Ishikawa (cell line): ENCODE measurements at regions not wholly inside any gene's neighbourhood (a gene's known extent, or its start where the extent isn't known, plus 50 kb on each side); places are given as distances from the start of the nearest gene placed in this dataset.

Experiments
- CEBPB ChIP-seq: IDR thresholded peaks from 2 replicates; pipeline ENCODE4 v1.6.1; 2012
- CREB1 ChIP-seq: IDR thresholded peaks from 2 replicates; pipeline ENCODE4 v1.6.1; 2012; ENCODE audit warnings: low read depth
- EGR1 ChIP-seq: IDR thresholded peaks from 2 replicates; pipeline ENCODE4 v1.6.1; 2012
- EP300 ChIP-seq: IDR thresholded peaks from 2 replicates; pipeline ENCODE4 v1.6.1; 2012; ENCODE audit warnings: borderline replicate concordance
- FOXM1 ChIP-seq: IDR thresholded peaks from 2 replicates; pipeline ENCODE4 v1.6.1; 2012; ENCODE audit warnings: low read depth, borderline replicate concordance
- MAX ChIP-seq: IDR thresholded peaks from 2 replicates; pipeline ENCODE4 v1.6.1; 2012
- NFIC ChIP-seq: IDR thresholded peaks from 2 replicates; pipeline ENCODE4 v1.6.1; 2012
- RAD21 ChIP-seq: IDR thresholded peaks from 2 replicates; pipeline ENCODE4 v1.6.1; 2012; ENCODE audit warnings: low read depth
- TAF1 ChIP-seq: IDR thresholded peaks from 2 replicates; pipeline ENCODE4 v1.6.1; 2012; ENCODE audit warnings: low read depth, mild to moderate bottlenecking
- TCF12 ChIP-seq: IDR thresholded peaks from 2 replicates; pipeline ENCODE4 v1.6.1; 2012; ENCODE audit warnings: low read depth
- TEAD4 ChIP-seq: IDR thresholded peaks from 2 replicates; pipeline ENCODE4 v1.6.1; 2012
- YY1 ChIP-seq: IDR thresholded peaks from 2 replicates; pipeline ENCODE4 v1.6.1; 2012; ENCODE audit warnings: low read depth
- ZBTB7A ChIP-seq: IDR thresholded peaks from 2 replicates; pipeline ENCODE4 v1.6.1; 2012; ENCODE audit warnings: low read depth
- TF ChIP-seq, protein P1 (sequence below): IDR thresholded peaks from 2 replicates; pipeline ENCODE4 v1.6.1; 2012
- TF ChIP-seq, protein P2 (sequence below): IDR thresholded peaks from 2 replicates; pipeline ENCODE4 v1.6.1; 2012; ENCODE audit warnings: low read depth, mild to moderate bottlenecking

- TF ChIP-seq CEBPB (no peak), RAD21 (no peak), TCF12 (no peak), ZBTB7A (no peak), CREB1 (no peak)
- TF ChIP-seq, protein P1, sequence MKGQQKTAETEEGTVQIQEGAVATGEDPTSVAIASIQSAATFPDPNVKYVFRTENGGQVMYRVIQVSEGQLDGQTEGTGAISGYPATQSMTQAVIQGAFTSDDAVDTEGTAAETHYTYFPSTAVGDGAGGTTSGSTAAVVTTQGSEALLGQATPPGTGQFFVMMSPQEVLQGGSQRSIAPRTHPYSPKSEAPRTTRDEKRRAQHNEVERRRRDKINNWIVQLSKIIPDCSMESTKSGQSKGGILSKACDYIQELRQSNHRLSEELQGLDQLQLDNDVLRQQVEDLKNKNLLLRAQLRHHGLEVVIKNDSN: no peak
- TF ChIP-seq, protein P2, sequence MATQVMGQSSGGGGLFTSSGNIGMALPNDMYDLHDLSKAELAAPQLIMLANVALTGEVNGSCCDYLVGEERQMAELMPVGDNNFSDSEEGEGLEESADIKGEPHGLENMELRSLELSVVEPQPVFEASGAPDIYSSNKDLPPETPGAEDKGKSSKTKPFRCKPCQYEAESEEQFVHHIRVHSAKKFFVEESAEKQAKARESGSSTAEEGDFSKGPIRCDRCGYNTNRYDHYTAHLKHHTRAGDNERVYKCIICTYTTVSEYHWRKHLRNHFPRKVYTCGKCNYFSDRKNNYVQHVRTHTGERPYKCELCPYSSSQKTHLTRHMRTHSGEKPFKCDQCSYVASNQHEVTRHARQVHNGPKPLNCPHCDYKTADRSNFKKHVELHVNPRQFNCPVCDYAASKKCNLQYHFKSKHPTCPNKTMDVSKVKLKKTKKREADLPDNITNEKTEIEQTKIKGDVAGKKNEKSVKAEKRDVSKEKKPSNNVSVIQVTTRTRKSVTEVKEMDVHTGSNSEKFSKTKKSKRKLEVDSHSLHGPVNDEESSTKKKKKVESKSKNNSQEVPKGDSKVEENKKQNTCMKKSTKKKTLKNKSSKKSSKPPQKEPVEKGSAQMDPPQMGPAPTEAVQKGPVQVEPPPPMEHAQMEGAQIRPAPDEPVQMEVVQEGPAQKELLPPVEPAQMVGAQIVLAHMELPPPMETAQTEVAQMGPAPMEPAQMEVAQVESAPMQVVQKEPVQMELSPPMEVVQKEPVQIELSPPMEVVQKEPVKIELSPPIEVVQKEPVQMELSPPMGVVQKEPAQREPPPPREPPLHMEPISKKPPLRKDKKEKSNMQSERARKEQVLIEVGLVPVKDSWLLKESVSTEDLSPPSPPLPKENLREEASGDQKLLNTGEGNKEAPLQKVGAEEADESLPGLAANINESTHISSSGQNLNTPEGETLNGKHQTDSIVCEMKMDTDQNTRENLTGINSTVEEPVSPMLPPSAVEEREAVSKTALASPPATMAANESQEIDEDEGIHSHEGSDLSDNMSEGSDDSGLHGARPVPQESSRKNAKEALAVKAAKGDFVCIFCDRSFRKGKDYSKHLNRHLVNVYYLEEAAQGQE: no peak
Measured at GRCh38 chr17:74146196-74146595, 57.3 kb upstream of the RPL38 start.

GRCh38 chr17:74147056-74147835, 56.2 kb upstream of the RPL38 start:
- TF ChIP-seq TEAD4 (no peak), CREB1 (no peak), ZBTB7A (no peak), NFIC (no peak), MAX (no peak), EGR1 (no peak), RAD21 (no peak), TAF1 (no peak), EP300 (no peak), CEBPB (no peak), FOXM1 (no peak), TCF12 (no peak), YY1 (no peak)
- TF ChIP-seq, protein P1: no peak
- TF ChIP-seq, protein P2: no peak

DNA sequence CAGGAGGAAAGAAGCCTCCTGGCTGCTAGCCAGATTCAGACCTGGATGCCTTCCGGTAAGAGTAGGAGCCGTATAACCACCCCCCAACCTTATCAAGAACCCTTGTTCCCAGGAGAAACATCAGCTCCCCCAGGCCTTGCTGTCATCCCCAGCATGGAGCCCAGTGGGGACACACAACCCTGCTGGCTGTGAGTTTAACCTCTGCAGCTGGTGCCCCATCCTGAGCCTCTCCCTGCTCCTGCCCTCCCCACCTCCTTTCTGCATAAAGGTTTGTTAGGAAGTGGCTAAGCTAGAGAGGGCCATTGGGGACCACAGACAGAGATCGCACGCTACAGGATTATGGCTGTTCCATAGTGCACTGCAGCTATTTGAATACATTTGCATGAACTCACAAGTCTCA, 55.5 kb upstream of the RPL38 start:
- TF ChIP-seq TAF1 (no peak), EP300 (no peak), NFIC (no peak), TEAD4 (no peak), ZBTB7A (no peak), RAD21 (no peak), CEBPB (no peak), TCF12 (no peak), CREB1 (no peak), EGR1 (no peak)
- TF ChIP-seq, protein P1: no peak
- TF ChIP-seq, protein P2: no peak

DNA sequence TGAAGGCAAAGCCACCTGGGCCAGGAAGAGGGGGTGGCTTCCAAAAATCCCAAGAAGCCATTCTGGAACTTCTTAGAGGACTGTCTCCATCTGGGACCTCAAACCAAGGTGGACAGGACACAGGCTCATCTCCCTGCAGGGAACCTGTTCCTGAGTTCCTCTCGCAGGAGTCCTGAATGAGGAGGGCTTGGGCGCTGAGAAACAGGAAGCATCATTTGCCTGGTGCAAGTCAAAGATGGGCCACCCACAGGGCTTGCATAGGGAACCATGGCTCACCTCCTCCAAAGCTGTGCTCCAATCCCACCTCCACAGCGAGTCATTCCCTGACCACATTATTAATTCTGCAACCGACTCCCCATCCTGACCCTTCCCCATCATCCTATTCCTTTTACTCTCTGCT, 55.0 kb upstream of the RPL38 start:
- TF ChIP-seq NFIC (no peak), EP300 (no peak), FOXM1 (no peak), TCF12 (no peak), YY1 (no peak), MAX (no peak), CEBPB (no peak), TAF1 (no peak), TEAD4 (no peak), RAD21 (no peak), EGR1 (no peak), CREB1 (no peak), ZBTB7A (no peak)
- TF ChIP-seq, protein P2: no peak
- TF ChIP-seq, protein P1: no peak
